Mesenchymal stem cell (in vitro differentiated cells and primary cell): ENCODE measurements at regions not wholly inside any gene's neighbourhood (a gene's known extent, or its start where the extent isn't known, plus 50 kb on each side); places are given as distances from the start of the nearest gene placed in this dataset.

Experiments used
- DNase-seq: peaks from one replicate; pipeline ENCODE4 v3.0.0-alpha.2; 2013
- H2AFZ ChIP-seq: one replicate; pipeline ENCODE4 v1.6.1; 2013; ENCODE audit warnings: low read depth, mild to moderate bottlenecking, control low read depth, inconsistent platforms, low read length, moderate library complexity
- H2AK5ac ChIP-seq: 2 replicates; pipeline ENCODE4 v1.6.1; 2013; ENCODE audit warnings: low read length, moderate library complexity, mild to moderate bottlenecking, inconsistent platforms; ENCODE audit not compliant: severe bottlenecking
- H2BK120ac ChIP-seq: one replicate; pipeline ENCODE4 v1.6.1; 2013; ENCODE audit warnings: low read depth, mild to moderate bottlenecking, inconsistent platforms, low read length, moderate library complexity
- H2BK12ac ChIP-seq, 2 experiments: one replicate each; pipeline ENCODE4 v1.6.1; 2013; ENCODE audit warnings: inconsistent platforms in 2 of 2, low read length in 2 of 2, mild to moderate bottlenecking in 2 of 2, moderate library complexity in 2 of 2, control low read depth in 1 of 2
- H2BK15ac ChIP-seq: one replicate; pipeline ENCODE4 v1.6.1; 2013; ENCODE audit warnings: mild to moderate bottlenecking, low read depth, inconsistent platforms; ENCODE audit not compliant: poor library complexity, severe bottlenecking
- H2BK5ac ChIP-seq: 2 replicates; pipeline ENCODE4 v1.6.1; 2013; ENCODE audit warnings: low read depth, mild to moderate bottlenecking, low read length, control low read depth, inconsistent platforms; ENCODE audit not compliant: poor library complexity, severe bottlenecking
- H3K14ac ChIP-seq, 2 experiments: one replicate each; pipeline ENCODE4 v1.6.1; 2013; ENCODE audit warnings: inconsistent platforms in 2 of 2, low read length in 2 of 2, control low read depth in 1 of 2, mild to moderate bottlenecking in 1 of 2, moderate library complexity in 1 of 2
- H3K18ac ChIP-seq, 2 experiments: one replicate each; pipeline ENCODE4 v1.6.1; 2013; ENCODE audit warnings: inconsistent platforms in 2 of 2, low read length in 2 of 2, control low read depth in 1 of 2, low read depth in 1 of 2, mild to moderate bottlenecking in 1 of 2
- H3K23ac ChIP-seq, 2 experiments: one replicate each; pipeline ENCODE4 v1.6.1; 2013; ENCODE audit warnings: inconsistent platforms in 2 of 2, low read length in 2 of 2, mild to moderate bottlenecking in 2 of 2, moderate library complexity in 2 of 2, control low read depth in 1 of 2
- H3K27ac ChIP-seq: 2 replicates; pipeline ENCODE4 v1.5.1; 2013; ENCODE audit warnings: mild to moderate bottlenecking, moderate library complexity, low read length, control low read depth, inconsistent platforms; ENCODE audit not compliant: poor library complexity, severe bottlenecking
- H3K27me3 ChIP-seq, 2 experiments: 2 replicates each; pipeline versions ENCODE4 v1.6.1 to v1.7.0; 2013; ENCODE audit warnings: low read length in 2 of 2, mild to moderate bottlenecking in 2 of 2, moderate library complexity in 2 of 2, control low read depth in 1 of 2, inconsistent platforms in 1 of 2; ENCODE audit not compliant: control insufficient read depth in 1 of 2, insufficient read depth in 1 of 2
- H3K36me3 ChIP-seq, 2 experiments: 2 replicates each; pipeline versions ENCODE4 v1.6.1 to v1.7.0; 2013; ENCODE audit warnings: low read length in 2 of 2, control low read depth in 1 of 2, inconsistent platforms in 1 of 2, low read depth in 1 of 2, mild to moderate bottlenecking in 1 of 2; ENCODE audit not compliant: insufficient read depth in 2 of 2, control insufficient read depth in 1 of 2
- H3K4ac ChIP-seq, 2 experiments: one replicate each; pipeline ENCODE4 v1.6.1; 2013; ENCODE audit warnings: inconsistent platforms in 2 of 2, low read length in 2 of 2, mild to moderate bottlenecking in 2 of 2, moderate library complexity in 2 of 2, control low read depth in 1 of 2, low read depth in 1 of 2
- H3K4me1 ChIP-seq: 2 replicates; pipeline ENCODE4 v1.6.1; 2013; ENCODE audit warnings: low read depth, low read length, control low read depth; ENCODE audit not compliant: control insufficient read depth, insufficient read depth
- H3K4me2 ChIP-seq: 2 replicates; pipeline ENCODE4 v1.6.1; 2013; ENCODE audit warnings: low read length, mild to moderate bottlenecking, inconsistent platforms; ENCODE audit not compliant: poor library complexity, severe bottlenecking
- H3K4me3 ChIP-seq, 2 experiments: 2 replicates each; pipeline versions ENCODE4 v1.5.1 to v1.7.0; 2013; ENCODE audit warnings: low read length in 2 of 2, mild to moderate bottlenecking in 2 of 2, control low read depth in 1 of 2, low read depth in 1 of 2; ENCODE audit not compliant: insufficient read depth in 1 of 2
- H3K79me1 ChIP-seq: replicated peaks from 2 replicates; pipeline ENCODE4 v1.6.1; 2013; ENCODE audit warnings: mild to moderate bottlenecking, control low read depth, low read length, inconsistent platforms; ENCODE audit not compliant: poor library complexity, severe bottlenecking
- H3K9ac ChIP-seq: 2 replicates; pipeline ENCODE4 v1.7.0; 2013; ENCODE audit warnings: mild to moderate bottlenecking, low read length, moderate library complexity
- H3K9me3 ChIP-seq: 2 replicates; pipeline ENCODE4 v1.7.0; 2013; ENCODE audit warnings: mild to moderate bottlenecking, low read length; ENCODE audit not compliant: control insufficient read depth
- H4K8ac ChIP-seq: one replicate; pipeline ENCODE4 v1.6.1; 2013; ENCODE audit warnings: inconsistent platforms, mild to moderate bottlenecking, low read length, moderate library complexity
- H4K91ac ChIP-seq: one replicate; pipeline ENCODE4 v1.6.1; 2013; ENCODE audit warnings: mild to moderate bottlenecking, low read length, inconsistent platforms
- WGBS: methylation state at CpG from one replicate; pipeline ENCODE4 v1.1.7; 2013; ENCODE audit warnings: mixed read lengths; 5-methylcytosine and 5-hydroxymethylcytosine counted together

GRCh38 chr1:157460381-157460780 lies 91.9 kb downstream of the FCRL5 start:
- no peak overlapping the region for H3K9ac ChIP-seq
- peaks cover 0 to 7% of the 10 kb centered on the region in 2 experiments for H3K27me3 ChIP-seq
- H3K14ac ChIP-seq, result no peak overlapping the region
- H4K91ac ChIP-seq, result no peak overlapping the region
- no peak overlapping the region for H2BK5ac ChIP-seq
- no peak overlapping the region for H2BK15ac ChIP-seq
- no peaks in the 10 kb centered on the region for H3K9me3 ChIP-seq
- no peak overlapping the region for H3K4me3 ChIP-seq
- H3K18ac ChIP-seq, result no peak overlapping the region
- no peak overlapping the region for H4K8ac ChIP-seq
- H2AFZ ChIP-seq, result no peak overlapping the region
- no peaks in the 10 kb centered on the region for H3K36me3 ChIP-seq
- no peak for DNase-seq
- H3K79me1 ChIP-seq, result no peaks in the 10 kb centered on the region
- H3K23ac ChIP-seq, result no peak overlapping the region
- no peak overlapping the region for H3K4ac ChIP-seq
- 90% methylated on average over 1 of the region's 1 CpG for WGBS
- H3K27ac ChIP-seq, result no peak overlapping the region
- no peak overlapping the region for H2BK12ac ChIP-seq
- no peaks in the 10 kb centered on the region for H3K4me1 ChIP-seq
- H2AK5ac ChIP-seq, result no peak overlapping the region
- H3K4me2 ChIP-seq, result no peak overlapping the region
- H2BK120ac ChIP-seq, result no peak overlapping the region

- 100% methylated on average over 1 of the region's 3 CpGs for whole genome bisulfite sequencing
- H3K27ac ChIP-seq, result no peak overlapping the region
Measured at GRCh38 chr1:157457279-157457678, 95.0 kb downstream of the FCRL5 start.

GRCh38 chr1:157455318-157455717 lies 97.0 kb downstream of the FCRL5 start:
- no peak overlapping the region for H3K4me2 ChIP-seq
- H4K91ac ChIP-seq, result no peak overlapping the region
- H3K23ac ChIP-seq, result no peak overlapping the region
- H2BK120ac ChIP-seq, result no peak overlapping the region
- WGBS, result 20% methylated on average over 1 of the region's 1 CpG
- H4K8ac ChIP-seq, result no peak overlapping the region
- no peaks in the 10 kb centered on the region for H3K36me3 ChIP-seq
- H3K4me1 ChIP-seq, result no peaks in the 10 kb centered on the region
- peaks cover 0 to 15% of the 10 kb centered on the region in 2 experiments for H3K27me3 ChIP-seq
- H2BK12ac ChIP-seq, result no peak overlapping the region
- no peak overlapping the region for H3K9ac ChIP-seq
- H2BK5ac ChIP-seq, result no peak overlapping the region
- H3K9me3 ChIP-seq, result no peaks in the 10 kb centered on the region
- H3K4ac ChIP-seq, result no peak overlapping the region
- H2AK5ac ChIP-seq, result no peak overlapping the region
- no peak for DNase-seq
- no peak overlapping the region for H3K27ac ChIP-seq
- no peak overlapping the region for H3K14ac ChIP-seq
- H3K79me1 ChIP-seq, result no peaks in the 10 kb centered on the region
- no peak overlapping the region for H2BK15ac ChIP-seq
- H3K18ac ChIP-seq, result no peak overlapping the region
- no peak overlapping the region for H3K4me3 ChIP-seq
- H2AFZ ChIP-seq, result no peak overlapping the region

More at GRCh38 chr1:157457279-157457678, 95.0 kb downstream of the FCRL5 start:
- Histone ChIP-seq H3K27me3 (peaks cover 0 to 10% of the 10 kb centered on the region in 2 experiments), H3K4ac (no peak overlapping the region), H3K23ac (no peak overlapping the region), H2BK15ac (no peak overlapping the region), H3K36me3 (no peaks in the 10 kb centered on the region), H2BK12ac (no peak overlapping the region), H3K9me3 (no peaks in the 10 kb centered on the region), H3K14ac (no peak overlapping the region), H2BK5ac (no peak overlapping the region), H3K79me1 (no peaks in the 10 kb centered on the region), H2AFZ (no peak overlapping the region), H3K4me2 (no peak overlapping the region), H3K18ac (no peak overlapping the region), H2BK120ac (no peak overlapping the region), H4K8ac (no peak overlapping the region), H2AK5ac (no peak overlapping the region), H4K91ac (no peak overlapping the region), H3K4me1 (no peaks in the 10 kb centered on the region), H3K9ac (no peak overlapping the region), H3K4me3 (no peak overlapping the region)
- DNase-seq, result no peak

GRCh38 chr1:157450106-157450505 lies 102.2 kb downstream of the FCRL5 start:
- Histone ChIP-seq H3K4me2 (no peak overlapping the region), H3K36me3 (no peaks in the 10 kb centered on the region), H3K79me1 (no peaks in the 10 kb centered on the region), H3K14ac (no peak overlapping the region), H3K9me3 (no peaks in the 10 kb centered on the region), H3K27ac (no peak overlapping the region), H3K18ac (no peak overlapping the region), H3K4ac (no peak overlapping the region), H3K27me3 (peaks cover 0 to 12% of the 10 kb centered on the region in 2 experiments), H3K4me3 (no peak overlapping the region), H3K9ac (no peak overlapping the region), H2BK12ac (no peak overlapping the region), H4K91ac (no peak overlapping the region), H2AK5ac (no peak overlapping the region), H2BK120ac (no peak overlapping the region), H2AFZ (no peak overlapping the region), H4K8ac (no peak overlapping the region), H3K23ac (no peak overlapping the region), H2BK5ac (no peak overlapping the region), H2BK15ac (no peak overlapping the region), H3K4me1 (peaks cover 3% of the 10 kb centered on the region)
- no peak for DNase-seq
- WGBS, result no CpG with 5 or more reads among the region's 2 CpGs
